Esophagus squamous epithelium (tissue), 5 donors: ENCODE measurements at regions not wholly inside any gene's neighbourhood (a gene's known extent, or its start where the extent isn't known, plus 50 kb on each side); places are given as distances from the start of the nearest gene placed in this dataset.

Experiments used
- DNase-seq: peaks from one replicate; lab custom pipeline; 2025; lab: John Stamatoyannopoulos, UW
- H3K27ac ChIP-seq, 4 donors: fragments of 200-600 bp; sonication (generic); one replicate each; pipeline ENCODE4 v1.5.1; 2016 to 2019; ENCODE audit warnings: mild to moderate bottlenecking in 1 of 4
- H3K27me3 ChIP-seq, 4 donors: fragments of 200-600 bp; sonication (generic); 1 replicate in 3 of 4; 2 replicates in 1 of 4; pipeline versions ENCODE4 v1.5.1 to v1.6.0; 2017 to 2021; ENCODE audit warnings: antibody characterized with exemption in 1 of 4
- H3K36me3 ChIP-seq, 3 donors: fragments of 200-600 bp; sonication (generic); one replicate each; pipeline ENCODE4 v1.5.1; 2016 to 2019
- H3K4me1 ChIP-seq, 3 donors: fragments of 200-600 bp; sonication (generic); one replicate each; pipeline ENCODE4 v1.5.1; 2017 to 2019
- H3K4me3 ChIP-seq, 4 donors: fragments of 200-600 bp; sonication (generic); 1 replicate in 3 of 4; 2 replicates in 1 of 4; pipeline ENCODE4 v1.5.1; 2016 to 2019; ENCODE audit warnings: mild to moderate bottlenecking in 2 of 4, moderate library complexity in 1 of 4
- H3K9me3 ChIP-seq, 3 donors: fragments of 200-600 bp; sonication (generic); one replicate each; pipeline ENCODE4 v1.5.1; 2016 to 2019
- CTCF ChIP-seq, 6 experiments: fragments of 450-650 bp in 4 of 6; fragments of 200-600 bp in 2 of 6; sonication (generic) in 2 of 6; IDR thresholded peaks; one replicate each; pipeline ENCODE4 v1.5.1; 2016 to 2019; ENCODE audit warnings: antibody characterized with exemption in 6 of 6, mild to moderate bottlenecking in 4 of 6, moderate library complexity in 4 of 6
- POLR2A ChIP-seq, 4 donors: fragments of 450-650 bp; IDR thresholded peaks; one replicate each; pipeline ENCODE4 v1.6.1; 2017; ENCODE audit warnings: antibody characterized with exemption in 4 of 4, mild to moderate bottlenecking in 4 of 4, moderate library complexity in 3 of 4
- WGBS, 2 donors: methylation state at CpG; one replicate each; pipeline ENCODE4 v1.1.5; 2018; 5-methylcytosine and 5-hydroxymethylcytosine counted together
- intact Hi-C: fragments of 100-400 bp; cut with DNase I; formaldehyde crosslinking; loops from one replicate; pipeline ENCODE4 v1.15.0; 2022
- donor health status: DM: yes; HTN: yes; CAD: no.

- Histone ChIP-seq H3K36me3 (no peaks in the 10 kb centered on the region), H3K4me1 (no peaks in the 10 kb centered on the region), H3K27me3 (no peaks in the 10 kb centered on the region), H3K4me3 (no peak overlapping the region), H3K9me3 (peaks cover 0 to 10% (median 0%) of the 10 kb centered on the region in 3 donors), H3K27ac (no peak overlapping the region)
- intact Hi-C loops: no loop called here
- WGBS, 2 donors: 70 to 71% methylated on average over 2 of the region's 2 CpGs
- TF ChIP-seq CTCF (IDR thresholded peaks at IDR 0.05) (no peak), POLR2A (IDR thresholded peaks at IDR 0.05) (no peak)
- DNase-seq: no peak
These were observed 2183.1 kb upstream of the CELF4 start for GRCh38 chr18:39748727-39749126.

GRCh38 chr18:39746201-39746600 is 2180.6 kb upstream of the CELF4 start:
- no peak overlapping the region for H3K4me3 ChIP-seq
- no peak overlapping the region for H3K27ac ChIP-seq
- TF ChIP-seq POLR2A (IDR thresholded peaks at IDR 0.05) (no peak), CTCF (IDR thresholded peaks at IDR 0.05) (no peak)
- WGBS, 2 donors: 47 to 51% methylated on average over 4 of the region's 4 CpGs
- no peaks in the 10 kb centered on the region for H3K36me3 ChIP-seq
- no peaks in the 10 kb centered on the region for H3K27me3 ChIP-seq
- DNase-seq: no peak
- intact Hi-C loops: no loop called here
- H3K4me1 ChIP-seq: peaks cover 0 to 12% (median 0%) of the 10 kb centered on the region in 3 donors
- peaks cover 0 to 10% (median 0%) of the 10 kb centered on the region in 3 donors for H3K9me3 ChIP-seq

GRCh38 chr18:39743463-39743862 is 2177.9 kb upstream of the CELF4 start:
- DNase-seq: no peak
- intact Hi-C loops: no loop called here
- TF ChIP-seq POLR2A (IDR thresholded peaks at IDR 0.05) (no peak), CTCF (IDR thresholded peaks at IDR 0.05) (no peak)
- Histone ChIP-seq H3K9me3 (peaks cover 0 to under 1% (median 0%) of the 10 kb centered on the region in 3 donors), H3K27ac (no peak overlapping the region), H3K27me3 (no peaks in the 10 kb centered on the region), H3K4me1 (peaks cover 0 to 12% (median 0%) of the 10 kb centered on the region in 3 donors), H3K4me3 (no peak overlapping the region), H3K36me3 (no peaks in the 10 kb centered on the region)

- WGBS, 2 donors: 26 to 35% methylated on average over 8 of the region's 8 CpGs
- Histone ChIP-seq H3K4me3 (no peak overlapping the region), H3K36me3 (no peaks in the 10 kb centered on the region), H3K27me3 (no peaks in the 10 kb centered on the region), H3K4me1 (peaks cover 0 to 12% (median 0%) of the 10 kb centered on the region in 3 donors), H3K27ac (no peak overlapping the region), H3K9me3 (no peaks in the 10 kb centered on the region)
- intact Hi-C loops: no loop called here
- no peak for TF ChIP-seq POLR2A (IDR thresholded peaks at IDR 0.05)
- TF ChIP-seq CTCF (IDR thresholded peaks at IDR 0.05): no peak
- no peak for DNase-seq
These were observed 2176.3 kb upstream of the CELF4 start for GRCh38 chr18:39741755-39742466.

- Histone ChIP-seq H3K27ac (no peak overlapping the region), H3K4me1 (peaks cover 0 to 12% (median 0%) of the 10 kb centered on the region in 3 donors), H3K27me3 (no peaks in the 10 kb centered on the region), H3K4me3 (no peak overlapping the region), H3K9me3 (no peaks in the 10 kb centered on the region), H3K36me3 (no peaks in the 10 kb centered on the region)
- no peak for DNase-seq
- 90 to 97% methylated on average over 3 of the region's 3 CpGs for WGBS, 2 donors
- intact Hi-C loops: no loop called here
- TF ChIP-seq CTCF (IDR thresholded peaks at IDR 0.05): no peak
- TF ChIP-seq POLR2A (IDR thresholded peaks at IDR 0.05): no peak
These were observed 2172.3 kb upstream of the CELF4 start for GRCh38 chr18:39737869-39738268.
